ENCODE measurements at regions not wholly inside any gene's neighbourhood (a gene's known extent, or its start where the extent isn't known, plus 50 kb on each side); places are given as distances from the start of the nearest gene placed in this dataset.

DNA sequence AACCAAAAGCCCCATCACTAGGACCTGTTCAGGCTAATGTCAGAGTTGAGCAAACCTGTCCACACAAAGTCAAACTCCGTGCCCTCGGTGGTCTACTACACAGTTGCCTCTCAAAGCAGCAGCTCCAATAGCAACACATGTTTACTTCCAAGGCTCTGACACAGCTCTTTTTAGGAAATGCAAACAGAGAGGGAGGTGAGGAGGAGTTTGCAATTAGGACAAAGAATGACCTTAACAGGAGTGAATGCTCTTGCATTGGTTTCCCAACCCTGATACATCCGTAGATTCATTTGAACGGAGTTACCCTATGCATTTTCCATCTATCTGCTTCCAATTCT lies 64.8 kb upstream of the GOLGA8B start (continued):
- TF ChIP-seq, protein P1, sequence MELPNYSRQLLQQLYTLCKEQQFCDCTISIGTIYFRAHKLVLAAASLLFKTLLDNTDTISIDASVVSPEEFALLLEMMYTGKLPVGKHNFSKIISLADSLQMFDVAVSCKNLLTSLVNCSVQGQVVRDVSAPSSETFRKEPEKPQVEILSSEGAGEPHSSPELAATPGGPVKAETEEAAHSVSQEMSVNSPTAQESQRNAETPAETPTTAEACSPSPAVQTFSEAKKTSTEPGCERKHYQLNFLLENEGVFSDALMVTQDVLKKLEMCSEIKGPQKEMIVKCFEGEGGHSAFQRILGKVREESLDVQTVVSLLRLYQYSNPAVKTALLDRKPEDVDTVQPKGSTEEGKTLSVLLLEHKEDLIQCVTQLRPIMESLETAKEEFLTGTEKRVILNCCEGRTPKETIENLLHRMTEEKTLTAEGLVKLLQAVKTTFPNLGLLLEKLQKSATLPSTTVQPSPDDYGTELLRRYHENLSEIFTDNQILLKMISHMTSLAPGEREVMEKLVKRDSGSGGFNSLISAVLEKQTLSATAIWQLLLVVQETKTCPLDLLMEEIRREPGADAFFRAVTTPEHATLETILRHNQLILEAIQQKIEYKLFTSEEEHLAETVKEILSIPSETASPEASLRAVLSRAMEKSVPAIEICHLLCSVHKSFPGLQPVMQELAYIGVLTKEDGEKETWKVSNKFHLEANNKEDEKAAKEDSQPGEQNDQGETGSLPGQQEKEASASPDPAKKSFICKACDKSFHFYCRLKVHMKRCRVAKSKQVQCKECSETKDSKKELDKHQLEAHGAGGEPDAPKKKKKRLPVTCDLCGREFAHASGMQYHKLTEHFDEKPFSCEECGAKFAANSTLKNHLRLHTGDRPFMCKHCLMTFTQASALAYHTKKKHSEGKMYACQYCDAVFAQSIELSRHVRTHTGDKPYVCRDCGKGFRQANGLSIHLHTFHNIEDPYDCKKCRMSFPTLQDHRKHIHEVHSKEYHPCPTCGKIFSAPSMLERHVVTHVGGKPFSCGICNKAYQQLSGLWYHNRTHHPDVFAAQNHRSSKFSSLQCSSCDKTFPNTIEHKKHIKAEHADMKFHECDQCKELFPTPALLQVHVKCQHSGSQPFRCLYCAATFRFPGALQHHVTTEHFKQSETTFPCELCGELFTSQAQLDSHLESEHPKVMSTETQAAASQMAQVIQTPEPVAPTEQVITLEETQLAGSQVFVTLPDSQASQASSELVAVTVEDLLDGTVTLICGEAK (IDR thresholded peaks at IDR 0.05), result no peak
- TF ChIP-seq, protein P1 (CRISPR knock-in tag; IDR thresholded peaks at IDR 0.05), result no peak
- peak in 1 of 3 experiments; percentile 16 for TF ChIP-seq YY1 (IDR thresholded peaks at IDR 0.05; ENCODE audit: borderline replicate concordance in 1 of 3, control insufficient read depth in 1 of 3, extremely low read depth in 1 of 3, insufficient read depth in 3 of 3, insufficient read length in 1 of 3, insufficient replicate concordance in 2 of 3, low read depth in 1 of 3, low read length in 2 of 3)
- TF ChIP-seq NFXL1 (CRISPR knock-in tag; IDR thresholded peaks at IDR 0.05), result no peak
- 0 out of 2 replicates have a peak, but pooled peaks have one; percentile 6 for TF ChIP-seq SOX6 (IDR thresholded peaks at IDR 0.05)
- no peak for TF ChIP-seq ZNF408 (CRISPR knock-in tag; IDR thresholded peaks at IDR 0.05; ENCODE audit: low read depth)
- TF ChIP-seq ZSCAN32 (CRISPR knock-in tag; IDR thresholded peaks at IDR 0.05), result no peak
- TF ChIP-seq, protein P2, sequence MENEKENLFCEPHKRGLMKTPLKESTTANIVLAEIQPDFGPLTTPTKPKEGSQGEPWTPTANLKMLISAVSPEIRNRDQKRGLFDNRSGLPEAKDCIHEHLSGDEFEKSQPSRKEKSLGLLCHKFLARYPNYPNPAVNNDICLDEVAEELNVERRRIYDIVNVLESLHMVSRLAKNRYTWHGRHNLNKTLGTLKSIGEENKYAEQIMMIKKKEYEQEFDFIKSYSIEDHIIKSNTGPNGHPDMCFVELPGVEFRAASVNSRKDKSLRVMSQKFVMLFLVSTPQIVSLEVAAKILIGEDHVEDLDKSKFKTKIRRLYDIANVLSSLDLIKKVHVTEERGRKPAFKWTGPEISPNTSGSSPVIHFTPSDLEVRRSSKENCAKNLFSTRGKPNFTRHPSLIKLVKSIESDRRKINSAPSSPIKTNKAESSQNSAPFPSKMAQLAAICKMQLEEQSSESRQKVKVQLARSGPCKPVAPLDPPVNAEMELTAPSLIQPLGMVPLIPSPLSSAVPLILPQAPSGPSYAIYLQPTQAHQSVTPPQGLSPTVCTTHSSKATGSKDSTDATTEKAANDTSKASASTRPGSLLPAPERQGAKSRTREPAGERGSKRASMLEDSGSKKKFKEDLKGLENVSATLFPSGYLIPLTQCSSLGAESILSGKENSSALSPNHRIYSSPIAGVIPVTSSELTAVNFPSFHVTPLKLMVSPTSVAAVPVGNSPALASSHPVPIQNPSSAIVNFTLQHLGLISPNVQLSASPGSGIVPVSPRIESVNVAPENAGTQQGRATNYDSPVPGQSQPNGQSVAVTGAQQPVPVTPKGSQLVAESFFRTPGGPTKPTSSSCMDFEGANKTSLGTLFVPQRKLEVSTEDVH (IDR thresholded peaks at IDR 0.05; ENCODE audit: low read depth, partially characterized antibody), result no peak
- TF ChIP-seq, protein P3, sequence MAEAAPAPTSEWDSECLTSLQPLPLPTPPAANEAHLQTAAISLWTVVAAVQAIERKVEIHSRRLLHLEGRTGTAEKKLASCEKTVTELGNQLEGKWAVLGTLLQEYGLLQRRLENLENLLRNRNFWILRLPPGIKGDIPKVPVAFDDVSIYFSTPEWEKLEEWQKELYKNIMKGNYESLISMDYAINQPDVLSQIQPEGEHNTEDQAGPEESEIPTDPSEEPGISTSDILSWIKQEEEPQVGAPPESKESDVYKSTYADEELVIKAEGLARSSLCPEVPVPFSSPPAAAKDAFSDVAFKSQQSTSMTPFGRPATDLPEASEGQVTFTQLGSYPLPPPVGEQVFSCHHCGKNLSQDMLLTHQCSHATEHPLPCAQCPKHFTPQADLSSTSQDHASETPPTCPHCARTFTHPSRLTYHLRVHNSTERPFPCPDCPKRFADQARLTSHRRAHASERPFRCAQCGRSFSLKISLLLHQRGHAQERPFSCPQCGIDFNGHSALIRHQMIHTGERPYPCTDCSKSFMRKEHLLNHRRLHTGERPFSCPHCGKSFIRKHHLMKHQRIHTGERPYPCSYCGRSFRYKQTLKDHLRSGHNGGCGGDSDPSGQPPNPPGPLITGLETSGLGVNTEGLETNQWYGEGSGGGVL (CRISPR knock-in tag; IDR thresholded peaks at IDR 0.05), result no peak
- TF ChIP-seq, protein P4, sequence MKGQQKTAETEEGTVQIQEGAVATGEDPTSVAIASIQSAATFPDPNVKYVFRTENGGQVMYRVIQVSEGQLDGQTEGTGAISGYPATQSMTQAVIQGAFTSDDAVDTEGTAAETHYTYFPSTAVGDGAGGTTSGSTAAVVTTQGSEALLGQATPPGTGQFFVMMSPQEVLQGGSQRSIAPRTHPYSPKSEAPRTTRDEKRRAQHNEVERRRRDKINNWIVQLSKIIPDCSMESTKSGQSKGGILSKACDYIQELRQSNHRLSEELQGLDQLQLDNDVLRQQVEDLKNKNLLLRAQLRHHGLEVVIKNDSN (CRISPR knock-in tag; IDR thresholded peaks at IDR 0.05), result no peak
- no peak for TF ChIP-seq ZNF696 (CRISPR knock-in tag; conservative IDR thresholded peaks at IDR 0.05)
- no peak for TF ChIP-seq POLR2A (conservative IDR thresholded peaks at IDR 0.05)
